OCI-LY7 (cell line): ENCODE measurements at regions not wholly inside any gene's neighbourhood (a gene's known extent, or its start where the extent isn't known, plus 50 kb on each side); places are given as distances from the start of the nearest gene placed in this dataset.
"Not testable (repeated sequence)": the region's sequence is repeated elsewhere in the genome, so short reads cannot be mapped to it uniquely, and the experiment has no call there.

Experiments used
- BruUV-seq: library from RNA; stranded (reverse); fragments of 400-500 nt; replicated peaks from 2 replicates; lab custom pipeline; 2021; lab: Mats Ljungman, UMichigan
- CTCF ChIA-PET: fragments of 300-600 bp; sonication (Branson Sonifier 250); formaldehyde crosslinking; loops from one replicate; lab custom pipeline; 2022; ENCODE audit warnings: antibody characterized with exemption; ENCODE audit not compliant: unreplicated experiment; lab: Charles Lee
- POLR2A ChIA-PET: fragments of 300-600 bp; sonication (Branson Sonifier 250); formaldehyde crosslinking; loops from one replicate; lab custom pipeline; 2022; ENCODE audit warnings: antibody characterized with exemption; lab: Charles Lee
- DNase-seq: peaks from one replicate; pipeline ENCODE4 v3.0.0-alpha.2; 2015; ENCODE audit warnings: low spot score
- H2AFZ ChIP-seq: fragments of 200-600 bp; sonication (generic), shearing (Covaris generic); 2 replicates; pipeline ENCODE4 v1.6.1; 2014; ENCODE audit warnings: mild to moderate bottlenecking, antibody characterized with exemption, low read length, moderate library complexity
- H3K27ac ChIP-seq: fragments of 200-600 bp; sonication (generic); 2 replicates; pipeline ENCODE4 v1.5.1; 2014; ENCODE audit warnings: mixed run types, low read depth, mild to moderate bottlenecking, moderate library complexity, low read length, inconsistent platforms; ENCODE audit not compliant: poor library complexity, severe bottlenecking
- H3K36me3 ChIP-seq: fragments of 200-600 bp; sonication (generic); 2 replicates; pipeline ENCODE4 v1.6.1; 2014; ENCODE audit warnings: mild to moderate bottlenecking, antibody characterized with exemption, low read length, moderate library complexity, mixed read lengths; ENCODE audit not compliant: insufficient read depth
- H3K4me1 ChIP-seq: fragments of 200-600 bp; sonication (generic); 2 replicates; pipeline ENCODE4 v1.5.1; 2014; ENCODE audit warnings: mild to moderate bottlenecking, low read length; ENCODE audit not compliant: insufficient read depth, poor library complexity, severe bottlenecking
- H3K4me2 ChIP-seq: fragments of 200-600 bp; sonication (generic); 2 replicates; pipeline ENCODE4 v1.6.1; 2014; ENCODE audit warnings: mild to moderate bottlenecking, low read length
- H3K4me3 ChIP-seq: fragments of 200-600 bp; sonication (generic); 2 replicates; pipeline ENCODE4 v1.5.1; 2014; ENCODE audit warnings: mild to moderate bottlenecking, low read depth, low read length; ENCODE audit not compliant: poor library complexity, severe bottlenecking
- H3K79me2 ChIP-seq: fragments of 200-600 bp; sonication (generic); 2 replicates; pipeline ENCODE4 v1.6.1; 2016; ENCODE audit warnings: low read depth, mild to moderate bottlenecking, low read length, moderate library complexity, mixed read lengths; ENCODE audit not compliant: insufficient read depth
- H3K9me2 ChIP-seq: fragments of 200-600 bp; sonication (generic); 2 replicates; pipeline ENCODE4 v1.6.1; 2016; ENCODE audit warnings: mild to moderate bottlenecking, low read length, mixed read lengths; ENCODE audit not compliant: insufficient read depth
- H3K9me3 ChIP-seq: fragments of 200-600 bp; sonication (generic); 2 replicates; pipeline ENCODE4 v1.6.1; 2014; ENCODE audit warnings: mild to moderate bottlenecking, mixed run types, low read length, mixed read lengths
- H4K20me1 ChIP-seq: fragments of 200-600 bp; sonication (generic); 2 replicates; pipeline ENCODE4 v1.6.1; 2014; ENCODE audit warnings: mild to moderate bottlenecking, antibody characterized with exemption, low read length, moderate library complexity, mixed read lengths; ENCODE audit not compliant: insufficient read depth
- CTCF ChIP-seq: fragments of 200-600 bp; sonication (generic); conservative IDR thresholded peaks from 2 replicates; pipeline ENCODE4 v1.5.1; 2014; ENCODE audit warnings: mild to moderate bottlenecking, antibody characterized with exemption, low read length, moderate library complexity, mixed read lengths
- EZH2phosphoT487 ChIP-seq: fragments of 200-600 bp; sonication (generic); IDR thresholded peaks from 2 replicates; pipeline ENCODE4 v1.6.1; 2018; ENCODE audit warnings: low read depth, borderline replicate concordance, mild to moderate bottlenecking, mixed run types, antibody characterized with exemption, low read length, moderate library complexity, mixed read lengths
- intact Hi-C: fragments of 100-400 bp; cut with micrococcal nuclease; formaldehyde crosslinking; loops from one replicate; pipeline ENCODE4 v1.10.0; 2022; ENCODE audit not compliant: unreplicated experiment

- Histone ChIP-seq H3K4me3 (no peak overlapping the region), H3K27ac (no peak overlapping the region), H3K9me3 (no peaks in the 10 kb centered on the region), H3K9me2 (no peaks in the 10 kb centered on the region), H3K4me1 (no peaks in the 10 kb centered on the region), H3K36me3 (no peaks in the 10 kb centered on the region), H2AFZ (no peak overlapping the region), H3K4me2 (no peak overlapping the region), H4K20me1 (no peaks in the 10 kb centered on the region), H3K79me2 (no peaks in the 10 kb centered on the region)
- no peak for DNase-seq
- BruUV-seq: no TSS peak
- ChIA-PET POLR2A (no interaction called here), CTCF (no interaction called here)
- intact Hi-C loops: no loop called here
- no peak for TF ChIP-seq EZH2phosphoT487
- TF ChIP-seq CTCF: no peak
Observed at GRCh38 chr6:10078581-10078980, 336.3 kb downstream of the TFAP2A start.

- POLR2A ChIA-PET, intact Hi-C loops, H3K27ac ChIP-seq, H3K9me3 ChIP-seq, H4K20me1 ChIP-seq, DNase-seq, CTCF ChIA-PET, H2AFZ ChIP-seq, BruUV-seq, H3K4me1 ChIP-seq, H3K4me3 ChIP-seq, H3K36me3 ChIP-seq, H3K9me2 ChIP-seq, H3K4me2 ChIP-seq, H3K79me2 ChIP-seq: not testable (repeated sequence)
Observed at GRCh38 chr6:10074726-10075125, 340.1 kb downstream of the TFAP2A start.

GRCh38 chr6:10073341-10073740 lies 341.5 kb downstream of the TFAP2A start:
- Histone ChIP-seq H2AFZ (no peak overlapping the region), H3K4me1 (no peaks in the 10 kb centered on the region), H3K36me3 (no peaks in the 10 kb centered on the region), H3K79me2 (no peaks in the 10 kb centered on the region), H3K4me3 (no peak overlapping the region), H3K9me3 (no peaks in the 10 kb centered on the region), H3K9me2 (no peaks in the 10 kb centered on the region), H4K20me1 (no peaks in the 10 kb centered on the region), H3K27ac (no peak overlapping the region), H3K4me2 (no peak overlapping the region)
- TF ChIP-seq EZH2phosphoT487 (no peak), CTCF (no peak)
- DNase-seq: no peak
- intact Hi-C loops: no loop called here
- POLR2A ChIA-PET: no interaction called here
- CTCF ChIA-PET: interaction anchor here (0.6 kb wide), 1 partner anchor 564 kb away, joined by 3 read pairs; no protein-coding TSS in a partner anchor
- no TSS peak for BruUV-seq
